ENCODE measurements at regions not wholly inside any gene's neighbourhood (a gene's known extent, or its start where the extent isn't known, plus 50 kb on each side); places are given as distances from the start of the nearest gene placed in this dataset.

GRCh38 chr4:122005064-122005755 lies 53.4 kb upstream of the TRPC3 start:
- TF ChIP-seq CTCF (IDR thresholded peaks at IDR 0.05), result no peak
- Mint-ChIP-seq H3K27me3 (ENCODE audit: low read depth, poor library complexity) (no peaks in the 10 kb centered on the region), H3K4me1 (peaks cover 24% of the 10 kb centered on the region), H3K4me3 (no peak overlapping the region), H3K9me3 (no peaks in the 10 kb centered on the region), H3K27ac (no peak overlapping the region), H3K36me3 (ENCODE audit: low read depth) (no peaks in the 10 kb centered on the region)
- no peak for DNase-seq

- Mint-ChIP-seq H3K27ac (peak overlapping the region; percentile 5), H3K36me3 (ENCODE audit: low read depth) (no peaks in the 10 kb centered on the region), H3K4me3 (no peak overlapping the region), H3K9me3 (no peaks in the 10 kb centered on the region), H3K4me1 (peaks cover 13% of the 10 kb centered on the region), H3K27me3 (ENCODE audit: low read depth, poor library complexity) (no peaks in the 10 kb centered on the region)
- TF ChIP-seq CTCF (IDR thresholded peaks at IDR 0.05), result peak; percentile 30
- peak; percentile 12 for DNase-seq
These were observed 51.5 kb upstream of the TRPC3 start for GRCh38 chr4:122003335-122003734.
